ENCODE measurements at regions not wholly inside any gene's neighbourhood (a gene's known extent, or its start where the extent isn't known, plus 50 kb on each side); places are given as distances from the start of the nearest gene placed in this dataset.
"Not testable (repeated sequence)": the region's sequence is repeated elsewhere in the genome, so short reads cannot be mapped to it uniquely, and the experiment has no call there.

DNA sequence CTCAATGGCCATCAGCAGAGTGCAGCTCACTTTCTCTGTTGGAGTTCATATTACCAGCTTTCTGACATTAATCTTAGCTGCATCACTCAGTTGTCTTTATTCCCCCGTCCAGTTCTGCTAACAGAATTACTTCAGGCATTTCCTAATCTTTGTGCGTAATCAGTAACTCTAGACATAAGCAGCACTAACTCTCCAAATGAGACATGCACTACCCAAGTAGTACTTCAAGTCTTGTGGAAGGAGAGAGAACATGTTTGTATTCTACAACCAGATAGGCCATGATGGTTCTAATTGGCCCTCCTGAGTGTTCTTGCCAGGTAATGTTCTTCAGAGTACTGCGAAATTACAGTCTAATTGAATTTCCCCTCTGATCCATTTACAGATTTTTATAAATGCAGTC is 448.5 kb upstream of the RPS6KA3 start:
- no peak for DNase-seq (ENCODE audit: low read depth)

DNA sequence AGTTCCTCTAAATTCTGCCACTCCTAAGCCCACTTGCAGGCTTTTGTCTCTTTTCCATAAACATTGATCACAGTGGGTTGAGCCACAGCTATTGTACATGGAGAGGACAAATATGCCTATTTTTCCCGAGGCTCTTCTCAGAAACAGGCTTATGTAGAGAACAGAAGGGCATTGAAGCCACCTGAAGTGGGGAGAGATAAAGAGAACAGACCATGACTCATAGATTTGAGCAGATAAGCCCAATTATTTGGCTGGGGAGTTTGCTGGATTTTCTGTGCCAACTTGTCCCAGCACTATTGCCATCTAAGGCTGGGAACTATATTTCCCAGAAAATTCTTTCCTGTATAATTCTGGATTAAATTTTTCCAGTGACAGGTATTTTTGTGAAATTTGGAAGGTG is 446.1 kb upstream of the RPS6KA3 start:
- no peak for DNase-seq (ENCODE audit: low read depth)

- no peak for DNase-seq (ENCODE audit: low read depth)
Observed at GRCh38 chrX:20711366-20711765, 444.7 kb upstream of the RPS6KA3 start.

- peak; percentile 34 for DNase-seq (ENCODE audit: low read depth)
Observed at GRCh38 chrX:20693078-20693477, 426.4 kb upstream of the RPS6KA3 start.

DNA sequence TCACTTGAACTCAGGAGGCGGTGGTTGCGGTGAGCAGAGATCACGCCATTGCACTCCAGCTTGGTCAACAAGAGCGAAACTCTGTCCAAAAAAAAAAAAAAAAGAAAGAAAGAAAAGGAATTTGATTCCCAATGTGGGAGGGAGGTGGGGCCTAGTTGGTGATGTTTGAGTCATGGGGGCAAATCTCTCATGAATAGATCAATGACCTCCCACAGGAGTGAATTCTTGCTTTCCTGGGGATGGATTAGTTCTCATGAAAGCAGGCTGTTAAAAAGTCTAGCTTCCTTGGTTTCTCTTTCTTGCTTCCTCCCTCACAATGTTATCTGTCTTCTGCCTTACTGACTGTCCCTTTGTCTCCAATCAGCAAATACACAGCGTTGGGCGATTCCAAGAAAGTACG is 419.5 kb upstream of the RPS6KA3 start:
- DNase-seq (ENCODE audit: low read depth): no peak

GRCh38 chrX:20685652-20686051 is 418.9 kb upstream of the RPS6KA3 start:
- DNase-seq (ENCODE audit: low read depth): no peak

GRCh38 chrX:20681683-20682082 is 415.0 kb upstream of the RPS6KA3 start:
- DNase-seq (ENCODE audit: low read depth): no peak

DNA sequence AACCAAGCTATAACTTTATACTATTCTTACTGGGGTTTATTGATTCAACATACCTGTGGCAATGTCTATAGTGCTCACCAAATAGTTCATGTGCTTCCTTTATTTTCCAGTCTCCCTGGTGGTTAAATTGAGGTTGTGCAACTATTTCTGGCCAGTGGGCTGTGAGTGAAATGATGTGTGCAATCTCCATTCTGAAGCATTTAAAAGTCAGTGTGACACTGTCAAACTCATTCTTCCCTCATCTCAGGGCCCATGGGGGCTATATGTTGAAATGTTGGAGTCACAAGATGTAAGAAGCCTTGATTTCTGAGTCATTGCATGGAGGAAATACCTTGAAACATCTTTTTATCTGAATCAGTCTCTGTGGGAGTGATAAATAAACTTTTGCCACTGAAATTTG is 414.3 kb upstream of the RPS6KA3 start:
- no peak for DNase-seq (ENCODE audit: low read depth)

DNA sequence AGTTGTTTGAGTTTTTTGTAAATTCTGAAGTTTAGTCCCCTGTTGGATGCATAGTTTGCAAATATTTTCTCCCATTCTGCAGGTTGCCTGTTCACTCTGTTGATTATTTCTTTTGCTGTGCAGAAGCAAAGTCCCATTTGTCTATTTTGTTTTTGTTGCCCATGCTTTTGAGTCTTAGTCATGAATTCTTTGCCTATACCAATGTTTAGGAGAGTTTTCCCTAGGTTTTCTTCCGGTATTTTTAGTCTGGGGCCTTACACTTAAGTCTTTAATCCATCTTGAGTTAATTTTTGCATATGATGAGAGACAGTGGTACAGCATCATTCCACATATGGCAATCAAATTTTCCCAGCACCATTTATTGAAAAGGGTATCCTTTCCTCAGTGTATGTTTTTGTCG is 405.8 kb upstream of the RPS6KA3 start:
- DNase-seq (ENCODE audit: low read depth): no peak

- not testable (repeated sequence) for DNase-seq (ENCODE audit: low read depth)
Observed at GRCh38 chrX:20671746-20672145, 405.0 kb upstream of the RPS6KA3 start.

GRCh38 chrX:20670611-20671010 is 403.9 kb upstream of the RPS6KA3 start:
- DNase-seq (ENCODE audit: low read depth): no peak

GRCh38 chrX:20668550-20668949 is 401.8 kb upstream of the RPS6KA3 start:
- no peak for DNase-seq (ENCODE audit: low read depth)

DNA sequence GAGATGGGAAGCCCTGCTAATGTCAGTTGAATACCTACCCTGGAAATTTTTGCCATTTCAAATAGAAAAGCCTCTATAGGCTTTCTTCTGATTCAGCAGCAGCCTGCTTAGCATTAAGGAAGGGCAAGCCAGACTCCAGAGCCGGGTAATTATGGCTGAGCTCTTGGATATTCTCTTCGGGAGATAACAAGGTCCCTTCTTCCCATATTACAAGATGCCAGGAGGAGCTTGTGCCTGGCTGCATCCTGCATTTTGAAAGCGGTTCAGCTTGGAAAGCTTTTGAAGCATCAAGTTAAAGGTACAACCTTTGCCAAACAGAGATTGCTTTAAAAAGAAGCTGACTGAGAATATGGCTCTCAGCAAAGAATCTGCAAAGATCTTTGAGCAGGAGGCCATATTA is 399.6 kb upstream of the RPS6KA3 start:
- no peak for DNase-seq (ENCODE audit: low read depth)

DNA sequence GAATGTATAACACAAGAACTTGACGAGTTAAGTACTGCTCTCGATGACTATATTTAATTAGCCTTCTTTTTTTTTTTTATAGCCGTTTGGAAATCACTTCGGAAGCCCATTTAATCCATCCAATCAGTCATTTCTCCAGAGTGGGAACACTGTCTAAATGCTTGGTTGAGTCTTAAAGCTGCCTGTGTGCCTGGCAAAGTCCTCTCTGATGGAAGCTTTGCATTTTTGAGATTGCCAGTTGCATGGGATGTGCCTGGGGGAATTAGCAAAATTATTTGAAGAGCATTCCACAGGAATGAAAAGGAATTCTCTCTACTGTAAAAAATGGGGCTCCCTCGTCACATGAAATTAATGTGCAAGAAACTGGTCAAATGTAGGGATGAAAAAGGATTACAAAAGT is 398.8 kb upstream of the RPS6KA3 start:
- peak; percentile 71 for DNase-seq (ENCODE audit: low read depth)

GRCh38 chrX:20664774-20665173 is 398.1 kb upstream of the RPS6KA3 start:
- DNase-seq (ENCODE audit: low read depth): no peak

- no peak for DNase-seq (ENCODE audit: low read depth)
Observed at GRCh38 chrX:20664131-20664530, 397.4 kb upstream of the RPS6KA3 start.

- no peak for DNase-seq (ENCODE audit: low read depth)
Observed at GRCh38 chrX:20663336-20663735, 396.6 kb upstream of the RPS6KA3 start.

DNA sequence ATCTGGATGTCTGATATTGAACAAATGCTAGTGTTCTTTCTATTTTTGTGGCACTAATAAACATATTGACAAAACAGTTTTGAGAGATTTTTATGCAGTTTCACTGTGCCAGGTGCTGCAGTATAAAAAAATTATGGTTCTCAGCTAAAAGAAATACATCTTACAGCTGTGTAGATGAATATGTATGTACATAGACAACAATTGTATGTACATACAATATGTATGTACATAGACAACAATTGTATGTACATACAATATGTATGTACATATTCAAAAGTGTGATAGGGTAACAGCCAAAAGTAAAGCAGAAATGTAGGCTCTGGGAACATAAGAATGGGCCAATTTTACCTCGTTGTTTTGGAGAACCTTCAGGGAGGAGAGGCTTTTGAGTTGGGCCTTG is 390.0 kb upstream of the RPS6KA3 start:
- no peak for DNase-seq (ENCODE audit: low read depth)

DNA sequence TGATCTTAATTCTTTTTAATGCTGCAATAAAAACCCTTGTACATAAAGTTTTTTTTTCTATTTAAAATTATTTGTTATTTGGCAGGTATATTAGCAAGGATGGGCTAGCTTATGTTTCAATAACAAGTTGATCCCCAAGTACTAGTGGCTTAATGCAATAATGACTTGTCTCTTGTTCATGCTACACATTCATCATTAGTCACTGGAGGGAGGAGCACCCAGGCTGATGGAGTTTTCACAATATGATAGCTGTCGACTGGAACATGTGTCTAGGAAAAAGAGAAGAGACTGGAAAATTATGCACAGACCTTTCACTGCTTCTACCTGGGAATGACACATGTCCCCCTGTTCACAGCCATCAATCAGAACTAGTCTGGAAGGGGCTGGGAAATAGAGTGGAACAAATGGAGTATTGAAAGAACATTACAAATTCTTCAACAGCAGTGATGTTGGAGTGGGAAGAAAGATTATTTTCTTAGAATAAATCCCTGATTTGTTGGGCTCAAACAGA is 387.9 kb upstream of the RPS6KA3 start:
- no peak for DNase-seq (ENCODE audit: low read depth)

DNA sequence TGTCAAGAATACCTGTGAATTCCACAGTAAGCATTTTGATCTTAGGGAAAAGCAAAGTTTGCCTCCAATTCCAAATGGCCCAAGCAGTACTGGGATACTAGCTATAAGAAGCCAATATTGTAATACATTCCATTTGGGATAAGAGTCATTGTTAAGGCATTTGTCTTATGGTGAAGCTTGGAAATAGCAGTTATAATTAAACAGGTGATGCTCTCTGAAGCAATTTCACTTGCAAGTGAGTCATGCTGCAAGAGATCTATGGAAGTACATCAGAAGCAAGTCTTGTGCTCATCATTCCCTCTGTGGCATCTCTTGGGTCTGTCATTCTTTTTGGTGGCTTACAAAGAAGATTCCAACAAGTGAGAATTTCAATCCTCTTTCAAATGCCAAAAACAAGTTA is 386.4 kb upstream of the RPS6KA3 start:
- DNase-seq (ENCODE audit: low read depth): no peak

GRCh38 chrX:20641954-20642353 is 375.2 kb upstream of the RPS6KA3 start:
- DNase-seq (ENCODE audit: low read depth): no peak

DNA sequence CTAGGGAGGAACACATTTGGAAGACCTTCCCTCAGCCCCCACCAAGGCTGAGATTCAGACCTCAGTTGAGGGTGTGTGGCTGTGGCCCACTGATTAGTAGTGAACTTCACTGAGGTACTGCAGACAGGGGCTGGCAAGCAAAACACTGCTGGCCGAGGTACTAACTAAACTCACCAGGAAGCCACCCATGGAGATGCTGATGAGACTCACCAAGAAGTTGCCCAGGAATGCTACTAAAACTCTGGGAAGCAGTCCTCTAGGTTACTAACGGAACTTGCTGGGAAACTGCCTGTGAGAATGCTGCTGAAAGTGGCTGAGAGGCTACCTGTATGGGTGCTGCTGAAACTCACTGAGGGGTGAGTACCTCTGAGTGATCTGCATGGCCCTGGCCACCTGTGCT is 372.4 kb upstream of the RPS6KA3 start:
- no peak for DNase-seq (ENCODE audit: low read depth)

- no peak for DNase-seq (ENCODE audit: low read depth)
Observed at GRCh38 chrX:20637351-20637750, 370.6 kb upstream of the RPS6KA3 start.

GRCh38 chrX:20633451-20633850 is 366.7 kb upstream of the RPS6KA3 start:
- no peak for DNase-seq (ENCODE audit: low read depth)

GRCh38 chrX:20623448-20623847 is 356.7 kb upstream of the RPS6KA3 start:
- no peak for DNase-seq (ENCODE audit: low read depth)
